ENCODE measurements at regions not wholly inside any gene's neighbourhood (a gene's known extent, or its start where the extent isn't known, plus 50 kb on each side); places are given as distances from the start of the nearest gene placed in this dataset.

DNA sequence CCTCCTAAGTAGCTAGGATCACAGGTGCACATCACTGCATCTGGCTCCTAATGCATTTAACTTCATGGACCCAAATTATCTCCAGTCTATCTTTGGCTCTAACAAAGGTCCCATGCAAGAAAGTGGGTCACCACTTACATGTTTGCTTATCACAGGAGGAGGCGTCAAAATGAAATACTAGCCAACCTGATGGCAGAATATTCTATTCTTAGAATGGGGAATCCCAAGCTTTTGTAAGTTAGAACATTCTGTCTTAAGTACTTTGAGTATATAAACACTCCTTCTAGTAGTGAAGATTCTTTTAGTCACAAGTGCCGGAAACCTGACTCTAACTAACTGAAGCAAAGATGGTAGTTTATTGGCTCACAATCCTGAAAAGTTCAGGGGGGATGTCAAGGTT lies 72.0 kb upstream of the ADAMTS9 start:
- Mint-ChIP-seq H3K9me3 (peaks cover 2% of the 10 kb centered on the region), H3K27me3 (no peaks in the 10 kb centered on the region), H3K4me1 (no peaks in the 10 kb centered on the region), H3K4me3 (no peak overlapping the region), H3K36me3 (no peaks in the 10 kb centered on the region), H3K27ac (no peak overlapping the region)
- DNase-seq = no peak
- CTCF ChIA-PET = no interaction called here

- DNase-seq = no peak
- Mint-ChIP-seq H3K27ac (no peak overlapping the region), H3K36me3 (no peaks in the 10 kb centered on the region), H3K4me1 (no peaks in the 10 kb centered on the region), H3K4me3 (no peak overlapping the region), H3K27me3 (no peaks in the 10 kb centered on the region), H3K9me3 (peaks cover 5% of the 10 kb centered on the region)
- CTCF ChIA-PET = no interaction called here
These were observed 68.7 kb upstream of the ADAMTS9 start for GRCh38 chr3:64756398-64756986.

DNA sequence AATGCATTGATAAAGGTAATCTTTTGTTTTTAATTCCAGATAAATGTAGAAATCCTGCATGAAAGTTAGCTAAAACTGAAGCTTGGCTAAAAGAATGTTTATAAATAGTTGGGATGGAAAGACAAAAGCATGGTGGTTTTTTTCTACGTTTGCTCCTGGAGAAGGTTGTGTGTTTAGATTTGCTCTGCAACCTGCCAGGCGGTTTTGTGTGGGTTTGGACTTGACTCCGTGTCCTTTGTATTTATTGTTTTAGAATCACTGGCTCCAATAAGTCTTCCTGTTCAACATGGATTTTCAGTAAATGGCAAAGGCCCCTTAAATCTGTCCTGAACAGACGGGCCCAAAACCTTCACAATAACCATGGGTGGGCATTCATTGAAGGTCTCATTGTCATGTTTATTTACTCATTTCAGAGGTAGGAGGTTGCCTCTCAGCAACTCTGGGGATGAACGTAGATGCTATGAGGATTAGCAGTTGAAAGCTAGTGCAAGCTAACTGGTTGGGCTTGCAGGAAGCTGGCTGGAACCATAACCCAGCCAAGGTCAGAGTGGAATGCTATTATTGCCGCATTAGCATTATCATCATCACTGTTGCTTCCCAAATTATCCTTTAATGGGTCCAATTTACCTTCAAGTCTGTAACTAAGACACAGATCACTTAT lies 60.6 kb upstream of the ADAMTS9 start:
- H3K4me1 Mint-ChIP-seq = no peaks in the 10 kb centered on the region
- no peak for DNase-seq
- H3K9me3 Mint-ChIP-seq = peaks cover 4% of the 10 kb centered on the region
- H3K4me3 Mint-ChIP-seq = no peak overlapping the region
- no peak overlapping the region for H3K27ac Mint-ChIP-seq
- no peaks in the 10 kb centered on the region for H3K27me3 Mint-ChIP-seq
- CTCF ChIA-PET = no interaction called here
- no peaks in the 10 kb centered on the region for H3K36me3 Mint-ChIP-seq

- no peak overlapping the region for H3K27ac Mint-ChIP-seq
- H3K27me3 Mint-ChIP-seq = no peaks in the 10 kb centered on the region
- H3K4me3 Mint-ChIP-seq = no peak overlapping the region
- CTCF ChIA-PET = no interaction called here
- H3K4me1 Mint-ChIP-seq = no peaks in the 10 kb centered on the region
- DNase-seq = no peak
- peaks cover 4% of the 10 kb centered on the region for H3K9me3 Mint-ChIP-seq
- H3K36me3 Mint-ChIP-seq = no peaks in the 10 kb centered on the region
These were observed 59.9 kb upstream of the ADAMTS9 start for GRCh38 chr3:64747679-64748078.

DNA sequence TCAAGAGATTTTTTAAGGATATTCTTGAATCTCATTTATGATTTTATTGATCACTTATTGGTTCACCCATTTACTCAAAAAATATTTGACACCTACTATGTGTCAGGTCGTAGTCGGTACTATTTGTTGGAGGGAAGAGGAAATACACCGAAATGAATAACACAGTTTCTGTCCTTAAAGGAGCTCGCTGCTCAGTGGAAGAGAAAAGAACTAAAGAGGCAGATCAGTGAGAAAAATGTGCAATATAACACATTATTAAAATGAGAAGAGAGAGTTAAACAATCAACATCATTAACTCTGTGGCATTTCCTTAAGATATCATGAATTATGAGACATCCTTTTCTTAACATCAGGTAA lies 56.1 kb upstream of the ADAMTS9 start:
- no peak overlapping the region for H3K4me3 Mint-ChIP-seq
- CTCF ChIA-PET = interaction anchor here (0.7 kb wide), 1 partner anchor 12 kb away, joined by 3 read pairs; no protein-coding TSS in a partner anchor
- H3K27me3 Mint-ChIP-seq = no peaks in the 10 kb centered on the region
- H3K36me3 Mint-ChIP-seq = no peaks in the 10 kb centered on the region
- no peak for DNase-seq
- no peaks in the 10 kb centered on the region for H3K4me1 Mint-ChIP-seq
- no peak overlapping the region for H3K27ac Mint-ChIP-seq
- H3K9me3 Mint-ChIP-seq = peaks cover 5% of the 10 kb centered on the region

- no peak overlapping the region for H3K4me3 Mint-ChIP-seq
- CTCF ChIA-PET = interaction anchor here (0.7 kb wide), 1 partner anchor 12 kb away, joined by 3 read pairs; no protein-coding TSS in a partner anchor
- H3K4me1 Mint-ChIP-seq = no peaks in the 10 kb centered on the region
- H3K36me3 Mint-ChIP-seq = no peaks in the 10 kb centered on the region
- no peak overlapping the region for H3K27ac Mint-ChIP-seq
- H3K9me3 Mint-ChIP-seq = peaks cover 5% of the 10 kb centered on the region
- H3K27me3 Mint-ChIP-seq = no peaks in the 10 kb centered on the region
- no peak for DNase-seq
These were observed 55.5 kb upstream of the ADAMTS9 start for GRCh38 chr3:64743156-64743886.

GRCh38 chr3:64741341-64741740 lies 53.5 kb upstream of the ADAMTS9 start:
- peaks cover 5% of the 10 kb centered on the region for H3K9me3 Mint-ChIP-seq
- H3K27me3 Mint-ChIP-seq = no peaks in the 10 kb centered on the region
- no peak overlapping the region for H3K27ac Mint-ChIP-seq
- H3K36me3 Mint-ChIP-seq = no peaks in the 10 kb centered on the region
- no peak overlapping the region for H3K4me3 Mint-ChIP-seq
- H3K4me1 Mint-ChIP-seq = no peaks in the 10 kb centered on the region
- no peak for DNase-seq
- CTCF ChIA-PET = no interaction called here

- Mint-ChIP-seq H3K4me3 (no peak overlapping the region), H3K27ac (no peak overlapping the region), H3K36me3 (no peaks in the 10 kb centered on the region), H3K27me3 (no peaks in the 10 kb centered on the region), H3K9me3 (peaks cover 5% of the 10 kb centered on the region), H3K4me1 (no peaks in the 10 kb centered on the region)
- CTCF ChIA-PET = no interaction called here
- no peak for DNase-seq
These were observed 52.3 kb upstream of the ADAMTS9 start for GRCh38 chr3:64739971-64740631.
